ENCODE measurements at regions not wholly inside any gene's neighbourhood (a gene's known extent, or its start where the extent isn't known, plus 50 kb on each side); places are given as distances from the start of the nearest gene placed in this dataset.

- H3K9me3 Mint-ChIP-seq = no peaks in the 10 kb centered on the region
- H3K27ac Mint-ChIP-seq = no peak overlapping the region
- no peak for ATAC-seq
- DNase-seq (ENCODE audit: low spot score in 2 of 2) = no peak
- no peaks in the 10 kb centered on the region for H3K36me3 Mint-ChIP-seq
- no peaks in the 10 kb centered on the region for H3K4me1 Mint-ChIP-seq
- no peak overlapping the region for H3K4me3 Mint-ChIP-seq
Measured at GRCh38 chr9:3773362-3774060, 247.7 kb upstream of the RFX3 start.

- Mint-ChIP-seq H3K27ac (no peak overlapping the region), H3K36me3 (no peaks in the 10 kb centered on the region), H3K4me3 (no peak overlapping the region), H3K4me1 (no peaks in the 10 kb centered on the region), H3K9me3 (no peaks in the 10 kb centered on the region)
- no peak for ATAC-seq
- DNase-seq (ENCODE audit: low spot score in 2 of 2) = no peak
Measured at GRCh38 chr9:3769646-3770045, 243.8 kb upstream of the RFX3 start.

GRCh38 chr9:3768712-3769457, 243.1 kb upstream of the RFX3 start:
- Mint-ChIP-seq H3K27ac (no peak overlapping the region), H3K4me1 (no peaks in the 10 kb centered on the region)
- no peak for ATAC-seq

GRCh38 chr9:3768286-3768685, 242.5 kb upstream of the RFX3 start:
- no peak overlapping the region for H3K27ac Mint-ChIP-seq
- DNase-seq (ENCODE audit: low spot score in 2 of 2) (no peak), ATAC-seq (no peak)
- no peaks in the 10 kb centered on the region for H3K4me1 Mint-ChIP-seq
- no peak overlapping the region for H3K4me3 Mint-ChIP-seq
- H3K9me3 Mint-ChIP-seq = no peaks in the 10 kb centered on the region
- H3K36me3 Mint-ChIP-seq = no peaks in the 10 kb centered on the region

More at GRCh38 chr9:3768712-3769457, 243.1 kb upstream of the RFX3 start:
- no peaks in the 10 kb centered on the region for H3K36me3 Mint-ChIP-seq
- no peak for DNase-seq (ENCODE audit: low spot score in 2 of 2)
- H3K4me3 Mint-ChIP-seq = no peak overlapping the region
- no peaks in the 10 kb centered on the region for H3K9me3 Mint-ChIP-seq

GRCh38 chr9:3762076-3762475, 236.3 kb upstream of the RFX3 start:
- ATAC-seq (no peak), DNase-seq (ENCODE audit: low spot score in 2 of 2) (no peak)
- H3K36me3 Mint-ChIP-seq = no peaks in the 10 kb centered on the region
- H3K4me1 Mint-ChIP-seq = peaks cover 11% of the 10 kb centered on the region
- no peak overlapping the region for H3K4me3 Mint-ChIP-seq
- H3K9me3 Mint-ChIP-seq = no peaks in the 10 kb centered on the region
- no peak overlapping the region for H3K27ac Mint-ChIP-seq

- no peaks in the 10 kb centered on the region for H3K9me3 Mint-ChIP-seq
- ATAC-seq (no peak), DNase-seq (ENCODE audit: low spot score in 2 of 2) (no peak)
- no peak overlapping the region for H3K4me3 Mint-ChIP-seq
- no peak overlapping the region for H3K27ac Mint-ChIP-seq
- no peaks in the 10 kb centered on the region for H3K36me3 Mint-ChIP-seq
- peaks cover 11% of the 10 kb centered on the region for H3K4me1 Mint-ChIP-seq
Measured at GRCh38 chr9:3760031-3760430, 234.2 kb upstream of the RFX3 start.

GRCh38 chr9:3758816-3759576, 233.2 kb upstream of the RFX3 start:
- Mint-ChIP-seq H3K27ac (no peak overlapping the region), H3K4me1 (peaks cover 11% of the 10 kb centered on the region), H3K4me3 (no peak overlapping the region), H3K9me3 (no peaks in the 10 kb centered on the region), H3K36me3 (no peaks in the 10 kb centered on the region)
- no peak for DNase-seq (ENCODE audit: low spot score in 2 of 2)
- ATAC-seq = peak; percentile 65

DNA sequence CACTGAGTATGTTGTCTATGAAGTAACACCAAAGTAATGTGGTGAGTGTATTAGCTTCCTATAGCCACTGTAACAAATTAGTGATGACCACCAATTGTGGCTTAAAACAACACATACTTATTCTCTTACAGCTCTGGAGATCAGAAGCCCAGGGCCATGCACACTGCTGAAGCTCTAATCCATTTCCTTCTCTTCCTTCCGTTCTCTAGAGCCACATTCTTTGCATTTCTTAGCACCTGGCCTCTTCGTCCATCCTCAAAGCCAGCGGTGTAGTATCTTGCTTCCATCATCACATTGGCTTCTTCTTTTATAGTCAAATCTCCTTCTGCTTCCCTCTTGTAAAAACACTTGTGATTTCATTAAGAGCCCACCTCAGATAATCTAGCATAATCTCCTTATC, 230.3 kb upstream of the RFX3 start:
- ATAC-seq (no peak), DNase-seq (ENCODE audit: low spot score in 2 of 2) (no peak)
- Mint-ChIP-seq H3K27ac (no peak overlapping the region), H3K4me3 (no peak overlapping the region), H3K36me3 (no peaks in the 10 kb centered on the region), H3K9me3 (no peaks in the 10 kb centered on the region), H3K4me1 (peaks cover 16% of the 10 kb centered on the region)

GRCh38 chr9:3751125-3751758, 225.4 kb upstream of the RFX3 start:
- Mint-ChIP-seq H3K4me1 (peaks cover 17% of the 10 kb centered on the region), H3K4me3 (no peak overlapping the region), H3K9me3 (no peaks in the 10 kb centered on the region), H3K36me3 (no peaks in the 10 kb centered on the region), H3K27ac (peak overlapping the region; percentile 32)
- ATAC-seq (no peak), DNase-seq (ENCODE audit: low spot score in 2 of 2) (peak in 1 of 2 donors; percentile 58)

- Mint-ChIP-seq H3K9me3 (no peaks in the 10 kb centered on the region), H3K4me1 (peaks cover 23% of the 10 kb centered on the region), H3K27ac (peak overlapping the region; percentile 32), H3K36me3 (no peaks in the 10 kb centered on the region), H3K4me3 (no peak overlapping the region)
- no peak for ATAC-seq
- DNase-seq (ENCODE audit: low spot score in 2 of 2) = no peak
Measured at GRCh38 chr9:3750321-3750720, 224.5 kb upstream of the RFX3 start.

GRCh38 chr9:3746296-3747275, 220.8 kb upstream of the RFX3 start:
- no peaks in the 10 kb centered on the region for H3K9me3 Mint-ChIP-seq
- ATAC-seq = peak; percentile 96
- no peaks in the 10 kb centered on the region for H3K36me3 Mint-ChIP-seq
- DNase-seq (ENCODE audit: low spot score in 2 of 2) = no peak
- peaks cover 20% of the 10 kb centered on the region for H3K4me1 Mint-ChIP-seq
- H3K27ac Mint-ChIP-seq = peak overlapping the region; percentile 59
- H3K4me3 Mint-ChIP-seq = peak overlapping the region; percentile 24

- no peak for ATAC-seq
- no peak for DNase-seq (ENCODE audit: low spot score in 2 of 2)
- peaks cover 9% of the 10 kb centered on the region for H3K4me1 Mint-ChIP-seq
- no peaks in the 10 kb centered on the region for H3K36me3 Mint-ChIP-seq
- no peak overlapping the region for H3K4me3 Mint-ChIP-seq
- H3K9me3 Mint-ChIP-seq = no peaks in the 10 kb centered on the region
- no peak overlapping the region for H3K27ac Mint-ChIP-seq
Measured at GRCh38 chr9:3743901-3744413, 218.2 kb upstream of the RFX3 start.

DNA sequence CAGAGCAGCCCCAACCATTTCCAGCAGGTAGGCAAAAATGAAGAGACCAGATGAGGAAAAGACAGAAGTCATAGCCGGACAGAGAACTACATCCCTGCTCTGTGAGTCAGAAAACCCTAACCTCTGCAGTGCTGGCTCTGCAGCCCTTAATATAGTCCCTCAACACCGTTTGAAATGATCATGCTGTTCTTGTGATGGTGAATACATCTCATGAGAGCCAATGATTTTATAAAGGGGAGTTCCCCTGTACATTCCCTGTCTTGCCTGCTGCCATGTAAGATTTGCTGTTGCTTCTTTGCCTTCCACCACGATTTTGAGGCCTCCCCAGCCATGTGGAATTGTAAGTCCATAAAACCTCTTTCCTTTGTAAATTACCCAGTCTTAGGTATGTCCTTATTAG, 216.8 kb upstream of the RFX3 start:
- no peak overlapping the region for H3K27ac Mint-ChIP-seq
- no peak for DNase-seq (ENCODE audit: low spot score in 2 of 2)
- H3K4me3 Mint-ChIP-seq = no peak overlapping the region
- H3K9me3 Mint-ChIP-seq = no peaks in the 10 kb centered on the region
- ATAC-seq = peak; percentile 38
- peaks cover 9% of the 10 kb centered on the region for H3K4me1 Mint-ChIP-seq
- no peaks in the 10 kb centered on the region for H3K36me3 Mint-ChIP-seq

- ATAC-seq (no peak), DNase-seq (ENCODE audit: low spot score in 2 of 2) (no peak)
- Mint-ChIP-seq H3K4me1 (peaks cover 9% of the 10 kb centered on the region), H3K36me3 (no peaks in the 10 kb centered on the region), H3K9me3 (no peaks in the 10 kb centered on the region), H3K27ac (no peak overlapping the region), H3K4me3 (no peak overlapping the region)
Measured at GRCh38 chr9:3741729-3742128, 215.9 kb upstream of the RFX3 start.

Measured in stimulated activated effector memory CD8-positive, alpha-beta T cell treated with anti-CD3 and anti-CD28 coated beads, Interleukin-12 subunit alpha, Interleukin-12 subunit beta, amount 100 ng/mL, for 72 hours (primary cell).